SK-N-SH (cell line): ENCODE measurements at regions not wholly inside any gene's neighbourhood (a gene's known extent, or its start where the extent isn't known, plus 50 kb on each side); places are given as distances from the start of the nearest gene placed in this dataset.

Experiments
- CTCF ChIA-PET: fragments of 300-600, 350-600 bp; formaldehyde crosslinking; extraction: SDS; loops from one replicate; lab custom pipeline; 2021; lab: Yijun Ruan, JAX
- POLR2A ChIA-PET: fragments of 350-600 bp; sonication (Branson Sonifier 250); formaldehyde crosslinking; extraction: SDS; loops from one replicate; lab custom pipeline; 2020; ENCODE audit warnings: antibody characterized with exemption, inconsistent platforms; lab: Yijun Ruan, JAX
- DNase-seq: peaks from one replicate; pipeline ENCODE4 v3.0.0; 2012
- H2AFZ ChIP-seq: fragments of 200-600 bp; sonication (generic); 2 replicates; pipeline ENCODE4 v1.8.1; 2016; ENCODE audit warnings: antibody characterized with exemption, mild to moderate bottlenecking, low read depth
- H3F3A ChIP-seq: fragments of 200-600 bp; sonication (generic); replicated peaks from 2 replicates; pipeline ENCODE3; 2016; ENCODE audit warnings: antibody characterized with exemption, mild to moderate bottlenecking; ENCODE audit not compliant: insufficient read depth
- H3K27ac ChIP-seq, 2 experiments: fragments of 200-500 bp in 1 of 2; fragments of 200-600 bp in 1 of 2; sonication (Bioruptor generic) in 1 of 2; sonication (generic), shearing (Covaris generic) in 1 of 2; 2 replicates each; pipeline versions ENCODE4 v1.5.1 to v1.6.1; 2014 to 2016; ENCODE audit warnings: low read depth in 2 of 2, inconsistent platforms in 1 of 2, low read length in 1 of 2, mild to moderate bottlenecking in 1 of 2, mixed read lengths in 1 of 2
- H3K27me3 ChIP-seq: fragments of 200-600 bp; sonication (generic), shearing (Covaris generic); 2 replicates; pipeline ENCODE4 v1.6.1; 2016; ENCODE audit warnings: mixed run types; ENCODE audit not compliant: insufficient read depth
- H3K36me3 ChIP-seq, 2 experiments: fragments of 200-500 bp in 1 of 2; fragments of 200-600 bp in 1 of 2; sonication (Bioruptor generic) in 1 of 2; sonication (generic) in 1 of 2; replicated peaks in 1 of 2; 2 replicates each; pipeline versions ENCODE3 to v1.5.1; 2014 to 2016; ENCODE audit warnings: low read length in 1 of 2, mild to moderate bottlenecking in 1 of 2; ENCODE audit not compliant: insufficient read depth in 2 of 2, control insufficient read depth in 1 of 2
- H3K4me1 ChIP-seq, 2 experiments: fragments of 200-500 bp in 1 of 2; fragments of 200-600 bp in 1 of 2; sonication (Bioruptor generic) in 1 of 2; sonication (generic), shearing (Covaris generic) in 1 of 2; 2 replicates each; pipeline versions ENCODE4 v1.5.1 to v1.6.1; 2014 to 2016; ENCODE audit warnings: low read depth in 1 of 2, low read length in 1 of 2, mixed run types in 1 of 2; ENCODE audit not compliant: insufficient read depth in 2 of 2, control insufficient read depth in 1 of 2
- H3K4me2 ChIP-seq: fragments of 200-600 bp; sonication (generic), shearing (Covaris generic); 2 replicates; pipeline ENCODE4 v1.6.1; 2017; ENCODE audit warnings: mixed run types
- H3K4me3 ChIP-seq, 2 experiments: fragments of 200-500 bp in 1 of 2; fragments of 200-600 bp in 1 of 2; sonication (Bioruptor generic) in 1 of 2; sonication (generic), shearing (Covaris generic) in 1 of 2; 2 replicates each; pipeline versions ENCODE4 v1.5.1 to v1.8.1; 2014 to 2016; ENCODE audit warnings: low read depth in 2 of 2, inconsistent platforms in 1 of 2, low read length in 1 of 2, mild to moderate bottlenecking in 1 of 2, mixed read lengths in 1 of 2, moderate library complexity in 1 of 2
- H3K79me2 ChIP-seq: fragments of 200-600 bp; sonication (generic); 2 replicates; pipeline ENCODE4 v1.8.1; 2017; ENCODE audit warnings: mild to moderate bottlenecking; ENCODE audit not compliant: insufficient read depth
- H3K9ac ChIP-seq: fragments of 200-600 bp; sonication (generic); 2 replicates; pipeline ENCODE4 v1.6.1; 2017; ENCODE audit warnings: mixed run types
- H3K9me2 ChIP-seq: fragments of 200-600 bp; sonication (generic); 2 replicates; pipeline ENCODE4 v1.6.1; 2017; ENCODE audit warnings: mixed run types
- H3K9me3 ChIP-seq: fragments of 200-600 bp; sonication (generic); 2 replicates; pipeline ENCODE4 v1.6.1; 2017; ENCODE audit warnings: mixed run types, mild to moderate bottlenecking, moderate library complexity
- H4K20me1 ChIP-seq: fragments of 200-600 bp; sonication (generic); 2 replicates; pipeline ENCODE4 v1.6.1; 2017; ENCODE audit warnings: mild to moderate bottlenecking, mixed run types; ENCODE audit not compliant: insufficient read depth
- EP300 ChIP-seq, 2 experiments: IDR thresholded peaks; 2 replicates each; pipeline versions ENCODE4 v1.4.0 to v1.6.1; 2012; ENCODE audit warnings: borderline replicate concordance in 1 of 2, low read depth in 1 of 2, low read length in 1 of 2
- FOXM1 ChIP-seq: IDR thresholded peaks from 2 replicates; pipeline ENCODE4 v1.4.0; 2012; ENCODE audit warnings: low read depth, mild to moderate bottlenecking
- IRF3 ChIP-seq: fragments of 150-350 bp; IDR thresholded peaks from 2 replicates; pipeline ENCODE4 v1.6.1; 2016; ENCODE audit warnings: mild to moderate bottlenecking, low read depth, low read length
- MEF2A ChIP-seq: IDR thresholded peaks from 2 replicates; pipeline ENCODE4 v1.4.0; 2012; ENCODE audit warnings: low read depth, borderline replicate concordance
- SMC3 ChIP-seq: IDR thresholded peaks from 2 replicates; pipeline ENCODE4 v1.6.1; 2012; ENCODE audit warnings: low read depth, low read length, improper control_type of control experiment
- USF1 ChIP-seq: IDR thresholded peaks from 2 replicates; pipeline ENCODE4 v1.4.0; 2012; ENCODE audit warnings: low read depth, borderline replicate concordance
- YY1 ChIP-seq: IDR thresholded peaks from 2 replicates; pipeline ENCODE4 v1.4.0; 2012; ENCODE audit warnings: low read depth, mild to moderate bottlenecking
- WGBS: methylation state at CpG from one replicate; pipeline ENCODE4 v1.1.6; 2017; ENCODE audit warnings: low lambda C conversion rate; 5-methylcytosine and 5-hydroxymethylcytosine counted together
- TF ChIP-seq, protein P1 (sequence below): fragments of 200-600 bp; sonication (generic); IDR thresholded peaks from 2 replicates; pipeline ENCODE4 v1.6.1; 2017; ENCODE audit warnings: antibody characterized with exemption, mild to moderate bottlenecking, moderate library complexity
- TF ChIP-seq, protein P2 (sequence below): IDR thresholded peaks from 2 replicates; pipeline ENCODE4 v1.4.0; 2012; ENCODE audit warnings: low read depth, borderline replicate concordance
- TF ChIP-seq, protein P3 (sequence below): IDR thresholded peaks from 2 replicates; pipeline ENCODE4 v1.6.1; 2012; ENCODE audit warnings: mild to moderate bottlenecking, low read depth, low read length, moderate library complexity

- H2AFZ ChIP-seq: no peak overlapping the region
- no peak overlapping the region for H3K9ac ChIP-seq
- H3K4me2 ChIP-seq: no peak overlapping the region
- TF ChIP-seq EP300 (IDR thresholded peaks at IDR 0.05; ENCODE audit: borderline replicate concordance in 1 of 2, low read depth in 1 of 2, low read length in 1 of 2) (no peak), FOXM1 (no peak), IRF3 (no peak), SMC3 (no peak)
- TF ChIP-seq, protein P1, sequence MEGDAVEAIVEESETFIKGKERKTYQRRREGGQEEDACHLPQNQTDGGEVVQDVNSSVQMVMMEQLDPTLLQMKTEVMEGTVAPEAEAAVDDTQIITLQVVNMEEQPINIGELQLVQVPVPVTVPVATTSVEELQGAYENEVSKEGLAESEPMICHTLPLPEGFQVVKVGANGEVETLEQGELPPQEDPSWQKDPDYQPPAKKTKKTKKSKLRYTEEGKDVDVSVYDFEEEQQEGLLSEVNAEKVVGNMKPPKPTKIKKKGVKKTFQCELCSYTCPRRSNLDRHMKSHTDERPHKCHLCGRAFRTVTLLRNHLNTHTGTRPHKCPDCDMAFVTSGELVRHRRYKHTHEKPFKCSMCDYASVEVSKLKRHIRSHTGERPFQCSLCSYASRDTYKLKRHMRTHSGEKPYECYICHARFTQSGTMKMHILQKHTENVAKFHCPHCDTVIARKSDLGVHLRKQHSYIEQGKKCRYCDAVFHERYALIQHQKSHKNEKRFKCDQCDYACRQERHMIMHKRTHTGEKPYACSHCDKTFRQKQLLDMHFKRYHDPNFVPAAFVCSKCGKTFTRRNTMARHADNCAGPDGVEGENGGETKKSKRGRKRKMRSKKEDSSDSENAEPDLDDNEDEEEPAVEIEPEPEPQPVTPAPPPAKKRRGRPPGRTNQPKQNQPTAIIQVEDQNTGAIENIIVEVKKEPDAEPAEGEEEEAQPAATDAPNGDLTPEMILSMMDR: no peak
- TF ChIP-seq, protein P2, sequence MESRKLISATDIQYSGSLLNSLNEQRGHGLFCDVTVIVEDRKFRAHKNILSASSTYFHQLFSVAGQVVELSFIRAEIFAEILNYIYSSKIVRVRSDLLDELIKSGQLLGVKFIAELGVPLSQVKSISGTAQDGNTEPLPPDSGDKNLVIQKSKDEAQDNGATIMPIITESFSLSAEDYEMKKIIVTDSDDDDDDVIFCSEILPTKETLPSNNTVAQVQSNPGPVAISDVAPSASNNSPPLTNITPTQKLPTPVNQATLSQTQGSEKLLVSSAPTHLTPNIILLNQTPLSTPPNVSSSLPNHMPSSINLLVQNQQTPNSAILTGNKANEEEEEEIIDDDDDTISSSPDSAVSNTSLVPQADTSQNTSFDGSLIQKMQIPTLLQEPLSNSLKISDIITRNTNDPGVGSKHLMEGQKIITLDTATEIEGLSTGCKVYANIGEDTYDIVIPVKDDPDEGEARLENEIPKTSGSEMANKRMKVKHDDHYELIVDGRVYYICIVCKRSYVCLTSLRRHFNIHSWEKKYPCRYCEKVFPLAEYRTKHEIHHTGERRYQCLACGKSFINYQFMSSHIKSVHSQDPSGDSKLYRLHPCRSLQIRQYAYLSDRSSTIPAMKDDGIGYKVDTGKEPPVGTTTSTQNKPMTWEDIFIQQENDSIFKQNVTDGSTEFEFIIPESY: no peak
- no peaks in the 10 kb centered on the region for H3K27me3 ChIP-seq
- WGBS: 53% methylated on average over 2 of the region's 2 CpGs
- no peaks in the 10 kb centered on the region for H3K9me2 ChIP-seq
- no peaks in the 10 kb centered on the region; the same call in 1 of the 2 replicates for H3K9me3 ChIP-seq
- H4K20me1 ChIP-seq: no peaks in the 10 kb centered on the region
- H3K4me1 ChIP-seq: no peaks in the 10 kb centered on the region
- no peak for DNase-seq
- no peak overlapping the region for H3K4me3 ChIP-seq
- CTCF ChIA-PET: interaction anchor here (1.4 to 1.7 kb wide), 2 partner anchors 113 to 175 kb away, joined by 4 to 5 read pairs; no protein-coding TSS in a partner anchor
- POLR2A ChIA-PET: no interaction called here
- H3K36me3 ChIP-seq: no peaks in the 10 kb centered on the region
- H3K79me2 ChIP-seq: no peaks in the 10 kb centered on the region
- no peak overlapping the region for H3K27ac ChIP-seq
- H3F3A ChIP-seq: no peaks in the 10 kb centered on the region
These were observed 275.0 kb upstream of the MIR17HG start for GRCh38 chr13:91072486-91072885.

GRCh38 chr13:91074091-91074490 lies 273.4 kb upstream of the MIR17HG start:
- ChIA-PET CTCF (no interaction called here), POLR2A (no interaction called here)
- Histone ChIP-seq H3K4me1 (no peaks in the 10 kb centered on the region), H3K36me3 (no peaks in the 10 kb centered on the region), H3K27ac (no peak overlapping the region), H3K9me2 (no peaks in the 10 kb centered on the region), H3F3A (no peaks in the 10 kb centered on the region), H3K9me3 (no peaks in the 10 kb centered on the region; the same call in 1 of the 2 replicates)
- DNase-seq: no peak
- TF ChIP-seq, protein P3, sequence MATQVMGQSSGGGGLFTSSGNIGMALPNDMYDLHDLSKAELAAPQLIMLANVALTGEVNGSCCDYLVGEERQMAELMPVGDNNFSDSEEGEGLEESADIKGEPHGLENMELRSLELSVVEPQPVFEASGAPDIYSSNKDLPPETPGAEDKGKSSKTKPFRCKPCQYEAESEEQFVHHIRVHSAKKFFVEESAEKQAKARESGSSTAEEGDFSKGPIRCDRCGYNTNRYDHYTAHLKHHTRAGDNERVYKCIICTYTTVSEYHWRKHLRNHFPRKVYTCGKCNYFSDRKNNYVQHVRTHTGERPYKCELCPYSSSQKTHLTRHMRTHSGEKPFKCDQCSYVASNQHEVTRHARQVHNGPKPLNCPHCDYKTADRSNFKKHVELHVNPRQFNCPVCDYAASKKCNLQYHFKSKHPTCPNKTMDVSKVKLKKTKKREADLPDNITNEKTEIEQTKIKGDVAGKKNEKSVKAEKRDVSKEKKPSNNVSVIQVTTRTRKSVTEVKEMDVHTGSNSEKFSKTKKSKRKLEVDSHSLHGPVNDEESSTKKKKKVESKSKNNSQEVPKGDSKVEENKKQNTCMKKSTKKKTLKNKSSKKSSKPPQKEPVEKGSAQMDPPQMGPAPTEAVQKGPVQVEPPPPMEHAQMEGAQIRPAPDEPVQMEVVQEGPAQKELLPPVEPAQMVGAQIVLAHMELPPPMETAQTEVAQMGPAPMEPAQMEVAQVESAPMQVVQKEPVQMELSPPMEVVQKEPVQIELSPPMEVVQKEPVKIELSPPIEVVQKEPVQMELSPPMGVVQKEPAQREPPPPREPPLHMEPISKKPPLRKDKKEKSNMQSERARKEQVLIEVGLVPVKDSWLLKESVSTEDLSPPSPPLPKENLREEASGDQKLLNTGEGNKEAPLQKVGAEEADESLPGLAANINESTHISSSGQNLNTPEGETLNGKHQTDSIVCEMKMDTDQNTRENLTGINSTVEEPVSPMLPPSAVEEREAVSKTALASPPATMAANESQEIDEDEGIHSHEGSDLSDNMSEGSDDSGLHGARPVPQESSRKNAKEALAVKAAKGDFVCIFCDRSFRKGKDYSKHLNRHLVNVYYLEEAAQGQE: no peak
- TF ChIP-seq USF1: no peak
- no peak for TF ChIP-seq MEF2A
- TF ChIP-seq YY1: no peak
- TF ChIP-seq, all 33 proteins: peak for 0
- no peak overlapping the region for H2AFZ ChIP-seq
- no peaks in the 10 kb centered on the region for H4K20me1 ChIP-seq
- no peaks in the 10 kb centered on the region for H3K79me2 ChIP-seq
- no peak overlapping the region for H3K4me2 ChIP-seq
- no peaks in the 10 kb centered on the region for H3K27me3 ChIP-seq
- H3K9ac ChIP-seq: no peak overlapping the region
- WGBS: 30% methylated on average over 2 of the region's 2 CpGs
- H3K4me3 ChIP-seq: no peak overlapping the region
